Ovary (tissue), 7 donors: ENCODE measurements at regions not wholly inside any gene's neighbourhood (a gene's known extent, or its start where the extent isn't known, plus 50 kb on each side); places are given as distances from the start of the nearest gene placed in this dataset.

ENCODE experiments used
- DNase-seq, 5 donors: peaks; one replicate each; pipeline ENCODE4 v3.0.0-alpha.2; 2019 to 2020
- H3K27ac ChIP-seq, 2 donors: fragments of 200-600 bp; one replicate each; pipeline versions ENCODE4 v1.5.1 to v1.8.0; 2019 to 2022
- H3K27me3 ChIP-seq: fragments of 200-600 bp; one replicate; pipeline ENCODE4 v1.8.0; 2022
- H3K36me3 ChIP-seq: fragments of 200-600 bp; sonication (generic); one replicate; pipeline ENCODE4 v1.5.1; 2019
- H3K4me1 ChIP-seq: one replicate; pipeline ENCODE4 v1.8.1; 2013; ENCODE audit warnings: mild to moderate bottlenecking, moderate library complexity; ENCODE audit not compliant: insufficient read depth
- H3K4me3 ChIP-seq: fragments of 200-600 bp; sonication (generic); one replicate; pipeline ENCODE4 v1.5.1; 2017
- H3K9me3 ChIP-seq, 2 donors: fragments of 200-600 bp in 1 of 2; sonication (generic) in 1 of 2; one replicate each; pipeline versions ENCODE4 v1.5.1 to v1.8.1; 2013 to 2019; ENCODE audit warnings: mild to moderate bottlenecking in 1 of 2, moderate library complexity in 1 of 2
- EP300 ChIP-seq: sonication (generic); formaldehyde crosslinking; IDR thresholded peaks from one replicate; pipeline ENCODE4 v1.6.1; 2017; ENCODE audit warnings: antibody characterized with exemption
- POLR2A ChIP-seq: fragments of 450-650 bp; IDR thresholded peaks from one replicate; pipeline ENCODE4 v1.6.1; 2017; ENCODE audit warnings: antibody characterized with exemption, mild to moderate bottlenecking, moderate library complexity
- WGBS, 3 donors: extraction: QIAGEN DNeasy Blood & Tissue Kit in 1 of 3; methylation state at CpG; one replicate each; pipeline versions ENCODE4 v1.1.5 to v1.1.7; 2013 to 2017; 5-methylcytosine and 5-hydroxymethylcytosine counted together
- intact Hi-C, 4 donors: fragments of 100-400 bp; cut with DNase I; formaldehyde crosslinking; loops; one replicate each; pipeline versions ENCODE4 v1.11.0 to v1.15.1; 2022 to 2023
- TF ChIP-seq, protein P1 (sequence below), 3 donors: fragments of 450-650 bp in 2 of 3; fragments of 200-600 bp in 1 of 3; IDR thresholded peaks; one replicate each; pipeline versions ENCODE4 v1.5.1 to v1.8.0; 2016 to 2022; ENCODE audit warnings: antibody characterized with exemption in 3 of 3, mild to moderate bottlenecking in 1 of 3
- donor health status: DM: no; HTN: no; CAD: no; lungs with moderate emphysema.
- donor health status: DM: no; HTN: no; CAD: no.
- donor health status: Bipolar disorder and iron deficiency.
- donor health status: DM: no; HTN: no; CAD: no.
- donor health status: DM: yes; HTN: yes; CAD: no.

DNA sequence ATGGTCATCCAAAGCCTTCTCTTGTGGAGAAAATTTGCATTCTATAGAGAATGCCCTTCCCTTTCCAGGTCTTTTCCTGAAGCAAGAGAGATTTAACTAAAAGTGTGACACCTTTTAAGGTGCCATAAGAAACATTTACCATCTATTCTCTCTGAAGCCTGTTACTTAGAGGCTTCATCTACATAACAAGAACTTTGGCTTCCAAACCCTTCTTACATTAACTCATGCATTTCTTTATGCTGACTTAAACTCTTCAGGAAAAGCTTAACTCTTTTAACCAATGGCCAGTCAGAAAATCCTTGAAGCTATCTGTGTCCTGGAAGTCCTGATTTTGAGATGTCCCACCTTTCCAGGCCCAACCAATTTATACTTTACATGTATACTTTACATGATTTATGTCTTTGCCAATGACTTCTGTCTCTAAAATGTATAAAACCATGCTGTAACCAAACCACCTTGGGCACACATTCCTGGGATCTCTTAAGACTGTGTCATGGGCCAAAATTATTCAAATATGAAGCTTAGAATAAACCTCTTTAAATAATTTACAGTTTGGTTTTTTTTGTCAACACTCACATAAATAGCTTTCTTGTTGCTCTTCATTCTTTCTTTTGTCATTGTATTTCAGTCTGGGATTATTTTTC, 472.6 kb upstream of the NECTIN3 start:
- H3K36me3 ChIP-seq, result no peaks in the 10 kb centered on the region

GRCh38 chr3:110608566-110608965, 463.1 kb upstream of the NECTIN3 start:
- TF ChIP-seq, protein P1, sequence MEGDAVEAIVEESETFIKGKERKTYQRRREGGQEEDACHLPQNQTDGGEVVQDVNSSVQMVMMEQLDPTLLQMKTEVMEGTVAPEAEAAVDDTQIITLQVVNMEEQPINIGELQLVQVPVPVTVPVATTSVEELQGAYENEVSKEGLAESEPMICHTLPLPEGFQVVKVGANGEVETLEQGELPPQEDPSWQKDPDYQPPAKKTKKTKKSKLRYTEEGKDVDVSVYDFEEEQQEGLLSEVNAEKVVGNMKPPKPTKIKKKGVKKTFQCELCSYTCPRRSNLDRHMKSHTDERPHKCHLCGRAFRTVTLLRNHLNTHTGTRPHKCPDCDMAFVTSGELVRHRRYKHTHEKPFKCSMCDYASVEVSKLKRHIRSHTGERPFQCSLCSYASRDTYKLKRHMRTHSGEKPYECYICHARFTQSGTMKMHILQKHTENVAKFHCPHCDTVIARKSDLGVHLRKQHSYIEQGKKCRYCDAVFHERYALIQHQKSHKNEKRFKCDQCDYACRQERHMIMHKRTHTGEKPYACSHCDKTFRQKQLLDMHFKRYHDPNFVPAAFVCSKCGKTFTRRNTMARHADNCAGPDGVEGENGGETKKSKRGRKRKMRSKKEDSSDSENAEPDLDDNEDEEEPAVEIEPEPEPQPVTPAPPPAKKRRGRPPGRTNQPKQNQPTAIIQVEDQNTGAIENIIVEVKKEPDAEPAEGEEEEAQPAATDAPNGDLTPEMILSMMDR (IDR thresholded peaks at IDR 0.05), result no peak
- TF ChIP-seq POLR2A (no peak), EP300 (no peak)
- H3K27me3 ChIP-seq, result no peaks in the 10 kb centered on the region
- no peak for DNase-seq
- H3K4me1 ChIP-seq, result no peaks in the 10 kb centered on the region
- H3K36me3 ChIP-seq, result no peaks in the 10 kb centered on the region
- H3K27ac ChIP-seq, result no peak overlapping the region
- no peaks in the 10 kb centered on the region for H3K9me3 ChIP-seq
- H3K4me3 ChIP-seq, result no peak overlapping the region
- intact Hi-C loops, result no loop called here

More for the DNA sequence above, 472.6 kb upstream of the NECTIN3 start:
- no peaks in the 10 kb centered on the region for H3K4me1 ChIP-seq
- no peak overlapping the region for H3K4me3 ChIP-seq
- H3K27ac ChIP-seq, result no peak overlapping the region
- no peak for DNase-seq
- no peaks in the 10 kb centered on the region for H3K27me3 ChIP-seq
- no peaks in the 10 kb centered on the region for H3K9me3 ChIP-seq
- intact Hi-C loops, result no loop called here
- TF ChIP-seq EP300 (no peak), POLR2A (no peak)
- TF ChIP-seq, protein P1 (IDR thresholded peaks at IDR 0.05), result no peak

GRCh38 chr3:110612045-110612444, 459.6 kb upstream of the NECTIN3 start:
- H3K9me3 ChIP-seq, result no peaks in the 10 kb centered on the region
- no peaks in the 10 kb centered on the region for H3K36me3 ChIP-seq
- intact Hi-C loops, result no loop called here
- H3K27ac ChIP-seq, result no peak overlapping the region
- H3K27me3 ChIP-seq, result no peaks in the 10 kb centered on the region
- WGBS, 3 donors, result 75 to 76% (median 76%) methylated on average over 4 of the region's 4 CpGs
- TF ChIP-seq EP300 (no peak), POLR2A (no peak)
- TF ChIP-seq, protein P1 (IDR thresholded peaks at IDR 0.05), result no peak
- H3K4me3 ChIP-seq, result no peak overlapping the region
- DNase-seq, result no peak
- no peaks in the 10 kb centered on the region for H3K4me1 ChIP-seq

- TF ChIP-seq, protein P1 (IDR thresholded peaks at IDR 0.05), result no peak
- no peak for TF ChIP-seq EP300
- TF ChIP-seq POLR2A, result no peak
- H3K9me3 ChIP-seq, result no peaks in the 10 kb centered on the region
- DNase-seq, result no peak
- no peaks in the 10 kb centered on the region for H3K27me3 ChIP-seq
- H3K4me1 ChIP-seq, result no peaks in the 10 kb centered on the region
- H3K27ac ChIP-seq, result no peak overlapping the region
- H3K36me3 ChIP-seq, result no peaks in the 10 kb centered on the region
- 46 to 53% (median 51%) methylated on average over 2 of the region's 2 CpGs for WGBS, 3 donors
- intact Hi-C loops, result no loop called here
- H3K4me3 ChIP-seq, result no peak overlapping the region
Observed at GRCh38 chr3:110614186-110614585, 457.4 kb upstream of the NECTIN3 start.
